Fibroblast of mammary gland (primary cell): ENCODE measurements at regions not wholly inside any gene's neighbourhood (a gene's known extent, or its start where the extent isn't known, plus 50 kb on each side); places are given as distances from the start of the nearest gene placed in this dataset.
A peak's percentile ranks its signal among the peaks of the same experiment; 100 is the strongest.

ENCODE experiments used
- DNase-seq: peaks from one replicate; pipeline ENCODE4 v3.0.0-alpha.2; 2010; ENCODE audit warnings: low read depth
- H3K4me3 ChIP-seq: 2 replicates; pipeline ENCODE4 v1.5.1; 2011; ENCODE audit warnings: low read depth, mild to moderate bottlenecking, low read length, moderate library complexity; ENCODE audit not compliant: control insufficient read depth
- TF ChIP-seq, protein P1 (sequence below): conservative IDR thresholded peaks from 2 replicates; pipeline ENCODE4 v1.5.1; 2011; ENCODE audit warnings: low read depth, low read length, inconsistent platforms; ENCODE audit not compliant: control insufficient read depth, insufficient read depth

DNA sequence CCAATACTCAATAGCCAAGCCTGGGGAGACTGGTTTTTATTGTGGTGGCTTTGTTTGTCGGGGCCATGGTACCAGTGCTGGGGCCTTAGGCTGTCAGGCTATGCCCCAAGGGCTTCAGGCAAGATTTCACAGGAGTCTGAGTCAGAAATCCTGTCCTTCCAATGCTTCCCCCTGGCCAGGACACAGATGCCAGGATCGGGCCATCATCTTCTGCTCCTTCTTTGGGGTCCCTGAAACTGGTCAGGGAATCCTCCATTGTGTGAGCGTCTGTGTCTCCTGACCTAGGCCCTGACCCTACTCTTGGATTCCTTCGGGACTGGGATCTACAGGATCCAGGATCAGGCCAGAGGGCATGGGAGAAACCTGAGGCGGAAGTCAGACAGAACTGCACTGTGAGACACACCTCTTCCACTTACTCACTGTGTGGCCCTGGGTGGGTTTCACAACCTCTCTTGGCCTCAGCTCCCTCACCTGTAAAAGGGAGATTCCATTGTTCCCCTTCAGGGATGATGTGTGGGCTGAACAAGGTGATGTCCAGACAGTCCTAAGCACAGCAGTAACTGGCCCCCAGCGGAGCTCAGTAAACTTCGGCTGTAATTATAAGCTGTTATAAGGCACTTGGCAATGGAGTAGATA, 292.7 kb downstream of the UACA start:
- H3K4me3 ChIP-seq: no peak overlapping the region
- TF ChIP-seq, protein P1, sequence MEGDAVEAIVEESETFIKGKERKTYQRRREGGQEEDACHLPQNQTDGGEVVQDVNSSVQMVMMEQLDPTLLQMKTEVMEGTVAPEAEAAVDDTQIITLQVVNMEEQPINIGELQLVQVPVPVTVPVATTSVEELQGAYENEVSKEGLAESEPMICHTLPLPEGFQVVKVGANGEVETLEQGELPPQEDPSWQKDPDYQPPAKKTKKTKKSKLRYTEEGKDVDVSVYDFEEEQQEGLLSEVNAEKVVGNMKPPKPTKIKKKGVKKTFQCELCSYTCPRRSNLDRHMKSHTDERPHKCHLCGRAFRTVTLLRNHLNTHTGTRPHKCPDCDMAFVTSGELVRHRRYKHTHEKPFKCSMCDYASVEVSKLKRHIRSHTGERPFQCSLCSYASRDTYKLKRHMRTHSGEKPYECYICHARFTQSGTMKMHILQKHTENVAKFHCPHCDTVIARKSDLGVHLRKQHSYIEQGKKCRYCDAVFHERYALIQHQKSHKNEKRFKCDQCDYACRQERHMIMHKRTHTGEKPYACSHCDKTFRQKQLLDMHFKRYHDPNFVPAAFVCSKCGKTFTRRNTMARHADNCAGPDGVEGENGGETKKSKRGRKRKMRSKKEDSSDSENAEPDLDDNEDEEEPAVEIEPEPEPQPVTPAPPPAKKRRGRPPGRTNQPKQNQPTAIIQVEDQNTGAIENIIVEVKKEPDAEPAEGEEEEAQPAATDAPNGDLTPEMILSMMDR: no peak
- no peak for DNase-seq

DNA sequence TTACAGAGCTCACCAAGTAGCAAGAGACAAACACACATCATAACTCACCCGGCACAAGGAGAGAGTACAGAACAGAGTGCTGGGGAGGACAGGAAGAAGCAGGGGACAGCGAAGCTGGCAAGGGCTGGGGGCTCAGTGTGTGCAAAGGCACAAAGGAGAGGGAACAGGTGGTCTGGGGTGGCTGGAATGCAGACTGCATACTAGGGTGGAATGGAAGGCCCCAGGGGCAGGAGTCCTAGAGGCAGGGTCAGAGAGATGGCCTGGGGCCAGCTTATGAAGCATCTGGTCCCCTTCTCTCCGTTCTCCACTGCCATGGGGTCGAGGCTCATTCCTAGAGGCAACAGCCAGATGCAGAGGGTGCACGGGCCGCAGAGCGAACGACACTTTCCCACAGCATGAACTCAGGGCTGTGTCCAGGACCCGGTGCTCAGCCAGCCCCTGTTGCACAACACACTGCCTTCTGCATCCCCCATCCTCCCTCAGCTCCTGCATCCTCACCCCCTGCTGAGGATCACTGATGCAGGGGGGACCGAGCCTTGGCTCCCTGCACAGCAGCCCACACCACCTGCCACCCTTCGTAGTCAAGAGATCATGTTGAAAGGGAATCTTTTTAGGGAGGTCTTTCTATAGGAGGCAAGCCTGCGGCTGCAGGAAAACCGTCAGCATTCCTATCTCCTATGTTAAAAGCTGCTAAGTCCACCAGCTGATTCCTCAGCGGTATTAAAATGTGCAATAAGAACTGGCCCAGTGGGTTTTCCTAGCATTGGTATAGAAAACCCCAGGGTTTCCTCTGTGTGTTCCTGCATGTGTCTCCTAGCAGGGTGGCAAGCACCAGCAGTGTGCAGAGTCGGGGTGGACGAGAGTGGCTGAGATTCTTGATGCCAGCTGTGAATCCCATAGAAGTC, 293.5 kb downstream of the UACA start:
- TF ChIP-seq, protein P1: no peak
- no peak overlapping the region for H3K4me3 ChIP-seq
- no peak for DNase-seq

DNA sequence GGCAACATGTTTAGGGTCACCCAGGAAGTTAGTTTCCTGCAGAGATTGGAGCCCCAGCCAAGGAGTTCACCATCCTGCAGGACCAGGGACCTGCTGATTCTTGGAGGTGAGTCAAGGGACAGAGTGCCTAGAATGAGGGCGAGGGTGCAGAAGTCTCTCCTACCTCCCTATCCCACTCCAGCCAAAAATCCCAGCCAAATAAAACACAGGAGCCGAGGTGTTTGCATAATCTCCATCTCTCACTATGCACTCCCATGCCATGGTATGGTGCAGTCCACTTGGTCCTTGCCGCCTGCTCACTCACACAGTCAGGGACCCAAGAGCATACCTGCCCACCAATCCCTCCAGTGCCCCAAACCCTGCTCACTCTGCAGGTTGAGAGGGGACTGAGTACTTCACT, 294.2 kb downstream of the UACA start:
- DNase-seq: no peak
- no peak overlapping the region for H3K4me3 ChIP-seq
- TF ChIP-seq, protein P1: no peak

DNA sequence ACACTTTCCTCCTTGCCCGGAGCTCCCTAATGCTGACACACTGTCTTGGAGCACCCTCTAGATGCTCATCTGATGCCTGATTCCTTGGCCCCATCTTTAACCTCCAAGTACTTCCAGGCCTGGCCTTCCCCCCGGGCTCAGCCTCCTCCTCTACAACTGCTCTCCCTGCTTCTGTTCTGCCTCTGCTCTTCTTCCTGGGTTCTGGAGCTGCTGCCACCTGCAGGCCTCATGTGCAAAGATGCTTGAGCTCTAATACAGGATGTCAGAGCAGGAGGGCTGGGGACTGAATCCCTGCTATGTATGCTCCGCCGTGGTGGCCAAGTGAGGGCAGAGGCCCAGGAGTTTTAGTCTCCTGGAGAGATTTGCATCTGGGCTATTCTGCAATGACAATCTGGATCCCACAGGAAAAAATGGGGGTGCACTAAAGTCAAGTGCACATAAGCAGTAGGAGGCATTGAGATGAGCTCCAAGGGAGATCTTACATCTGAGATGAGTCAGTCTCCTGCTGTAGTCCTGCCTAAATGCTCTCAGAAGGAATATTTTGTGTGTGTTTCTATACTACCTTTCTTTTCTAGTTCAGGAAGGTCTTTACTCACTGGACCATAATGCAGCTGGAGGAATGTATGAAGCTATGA, 296.3 kb downstream of the UACA start:
- no peak overlapping the region for H3K4me3 ChIP-seq
- TF ChIP-seq, protein P1: peak; percentile 70
- DNase-seq: peak; percentile 69

DNA sequence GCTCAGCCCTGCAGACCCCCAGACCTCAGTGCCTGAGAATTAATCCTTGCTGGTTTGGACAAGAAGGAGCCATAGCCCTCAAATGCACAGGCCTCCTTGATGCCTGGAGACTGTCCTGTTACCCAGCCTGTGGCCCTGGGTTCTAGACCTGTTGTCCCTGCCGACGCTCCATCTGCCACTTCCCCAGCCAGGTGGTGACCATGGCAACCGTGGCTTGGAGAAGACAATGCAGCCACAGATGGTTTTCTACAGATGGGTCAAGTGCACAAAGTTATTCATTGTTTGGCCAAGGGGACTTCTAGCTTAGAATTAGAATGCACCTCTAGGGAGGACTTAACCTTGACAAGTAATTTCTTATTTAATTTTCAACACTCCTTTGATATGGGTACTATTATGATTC, 297.1 kb downstream of the UACA start:
- no peak for DNase-seq
- TF ChIP-seq, protein P1: no peak
- no peak overlapping the region for H3K4me3 ChIP-seq

DNA sequence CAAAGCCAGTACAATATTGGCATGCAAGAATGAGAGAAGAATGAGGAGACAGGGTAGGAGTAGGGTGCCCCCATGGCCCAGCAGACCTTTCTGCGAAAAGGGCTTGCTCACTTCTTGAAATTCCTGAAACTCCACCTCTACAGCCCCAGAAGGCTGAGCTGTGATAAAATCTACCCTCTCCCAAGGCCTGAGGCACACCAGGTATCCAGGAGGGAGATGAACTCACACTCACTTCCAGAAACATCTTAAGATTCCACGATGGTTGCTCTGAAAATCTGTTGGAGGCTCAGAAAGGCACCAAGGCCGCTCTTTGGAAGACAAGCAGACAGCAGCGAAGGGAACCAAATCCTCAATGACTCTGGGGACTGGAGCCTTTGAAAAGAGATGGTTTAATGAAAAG, 297.5 kb downstream of the UACA start:
- DNase-seq: no peak
- H3K4me3 ChIP-seq: no peak overlapping the region
- TF ChIP-seq, protein P1: no peak
